ENCODE measurements at regions not wholly inside any gene's neighbourhood (a gene's known extent, or its start where the extent isn't known, plus 50 kb on each side); places are given as distances from the start of the nearest gene placed in this dataset.

DNA sequence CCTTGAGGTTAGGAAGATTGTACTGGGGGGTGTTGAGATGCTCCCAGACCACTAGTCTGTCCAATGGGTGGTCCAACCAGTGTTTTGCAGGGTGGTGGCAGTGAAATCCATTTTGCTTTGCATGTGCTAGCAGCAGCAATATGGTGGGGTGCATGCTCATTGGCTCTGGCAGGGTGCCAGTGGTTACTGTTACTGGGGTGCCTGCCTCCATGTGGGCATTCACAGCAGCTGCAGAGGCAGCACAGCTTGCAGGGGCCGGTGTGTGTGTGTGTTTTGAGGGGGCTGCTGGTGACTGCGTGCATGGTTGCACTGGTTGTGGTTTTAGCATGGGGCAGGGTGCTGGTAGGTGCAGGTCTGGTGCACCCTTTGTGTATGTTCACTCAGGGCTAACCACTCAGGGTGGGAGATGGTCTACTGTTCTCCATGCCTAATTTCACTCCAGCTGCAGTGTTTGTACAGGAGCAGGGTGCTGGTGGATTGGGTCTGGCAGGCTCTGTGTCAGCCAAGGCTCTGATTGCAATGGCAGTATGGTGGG lies 265.4 kb downstream of the NUP35 start:
- Histone ChIP-seq H3K4me1 (ENCODE audit: control insufficient read depth, insufficient read depth, low read length) (no peaks in the 10 kb centered on the region), H3K36me3 (ENCODE audit: control insufficient read depth, insufficient read depth, low read length) (no peaks in the 10 kb centered on the region), H3K27ac (ENCODE audit: low read depth, low read length) (no peak overlapping the region), H3K27me3 (ENCODE audit: control insufficient read depth, insufficient read depth, low read length) (no peaks in the 10 kb centered on the region), H3K4me3 (ENCODE audit: low read depth, low read length) (no peak overlapping the region), H3K9me3 (ENCODE audit: control insufficient read depth, insufficient read depth, low read length) (peaks cover 5% of the 10 kb centered on the region; the same call in 1 of the 2 replicates), H3K9ac (ENCODE audit: low read depth, low read length) (no peak overlapping the region)

DNA sequence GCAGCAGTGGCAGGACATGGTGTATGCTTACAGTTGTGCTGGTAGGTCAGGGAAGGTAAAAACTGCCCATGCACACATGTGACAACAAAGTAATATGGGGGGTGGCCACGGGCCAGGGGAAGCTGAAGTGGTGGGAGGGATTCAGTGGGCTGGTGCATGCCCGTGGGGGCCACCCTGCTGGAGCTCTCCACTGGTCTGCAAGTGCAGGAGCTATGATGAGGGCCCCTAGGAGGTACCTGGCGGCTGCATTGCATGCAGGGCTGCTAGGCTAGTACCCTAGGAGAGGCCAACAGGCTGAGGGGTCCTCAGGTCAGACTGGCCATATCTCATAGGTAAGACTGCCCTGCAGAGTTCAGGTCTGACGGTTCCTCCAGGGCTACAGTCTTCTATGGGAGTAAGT lies 265.9 kb downstream of the NUP35 start:
- no peak overlapping the region for H3K4me3 ChIP-seq (ENCODE audit: low read depth, low read length)
- no peak overlapping the region for H3K27ac ChIP-seq (ENCODE audit: low read depth, low read length)
- H3K4me1 ChIP-seq (ENCODE audit: control insufficient read depth, insufficient read depth, low read length) = no peaks in the 10 kb centered on the region
- no peak overlapping the region for H3K9ac ChIP-seq (ENCODE audit: low read depth, low read length)
- H3K36me3 ChIP-seq (ENCODE audit: control insufficient read depth, insufficient read depth, low read length) = no peaks in the 10 kb centered on the region
- peaks cover 5% of the 10 kb centered on the region; the same call in 1 of the 2 replicates for H3K9me3 ChIP-seq (ENCODE audit: control insufficient read depth, insufficient read depth, low read length)
- no peaks in the 10 kb centered on the region for H3K27me3 ChIP-seq (ENCODE audit: control insufficient read depth, insufficient read depth, low read length)

DNA sequence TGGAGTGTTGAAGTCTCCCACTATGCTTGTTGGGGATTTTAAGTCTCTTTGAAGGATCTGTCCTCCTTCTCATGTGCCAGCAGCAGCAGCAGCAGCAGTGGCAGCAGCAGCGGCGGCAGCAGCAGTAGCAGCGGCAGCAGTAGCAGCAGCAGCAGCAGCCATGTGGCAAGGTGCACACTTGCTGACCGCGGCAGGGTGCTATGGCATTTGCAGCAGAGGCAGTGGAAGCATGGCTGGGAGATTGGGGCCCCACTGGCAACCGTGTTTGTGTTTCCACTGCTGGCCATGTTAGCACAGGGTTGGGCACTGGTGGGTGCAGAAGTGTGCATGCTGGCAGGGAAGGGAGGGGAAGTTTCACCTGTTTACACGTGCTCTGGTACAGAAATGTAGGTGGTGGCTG lies 280.1 kb downstream of the NUP35 start:
- Histone ChIP-seq H3K9ac (ENCODE audit: low read depth, low read length) (no peak overlapping the region), H3K27ac (ENCODE audit: low read depth, low read length) (no peak overlapping the region), H3K9me3 (ENCODE audit: control insufficient read depth, insufficient read depth, low read length) (no peaks in the 10 kb centered on the region), H3K4me1 (ENCODE audit: control insufficient read depth, insufficient read depth, low read length) (peaks cover 26% of the 10 kb centered on the region), H3K36me3 (ENCODE audit: control insufficient read depth, insufficient read depth, low read length) (no peaks in the 10 kb centered on the region), H3K27me3 (ENCODE audit: control insufficient read depth, insufficient read depth, low read length) (peaks cover 10% of the 10 kb centered on the region; the same call in 1 of the 2 replicates), H3K4me3 (ENCODE audit: low read depth, low read length) (no peak overlapping the region)

DNA sequence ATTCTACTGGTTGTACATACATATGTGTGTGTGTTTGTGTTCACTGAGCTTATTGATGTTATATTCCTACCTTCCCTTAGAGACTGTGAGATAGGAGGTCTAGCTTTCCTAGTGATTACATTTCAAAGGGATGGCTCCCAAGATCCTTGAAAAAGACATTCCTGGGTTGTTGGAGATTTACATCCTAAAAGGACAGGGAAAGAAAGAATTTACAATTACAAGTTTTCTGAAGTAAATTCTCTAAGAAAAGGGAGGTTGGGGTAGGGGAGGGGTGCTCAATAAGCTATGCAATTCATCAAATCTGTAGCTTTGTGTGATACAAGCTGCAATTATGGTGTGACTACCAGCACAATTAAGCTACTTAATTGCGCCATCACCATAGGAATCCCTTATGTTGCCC lies 284.3 kb downstream of the NUP35 start:
- H3K4me3 ChIP-seq (ENCODE audit: low read depth, low read length) = peak overlapping the region; percentile 35
- H3K9ac ChIP-seq (ENCODE audit: low read depth, low read length) = no peak overlapping the region

GRCh38 chr2:183409662-183410061 lies 285.4 kb downstream of the NUP35 start:
- H3K9me3 ChIP-seq (ENCODE audit: control insufficient read depth, insufficient read depth, low read length) = 0 out of 2 replicates have a peak, but pooled peaks cover 5% of the 10 kb centered on the region
- peak overlapping the region; percentile 88 for H3K27ac ChIP-seq (ENCODE audit: low read depth, low read length)
- peaks cover 27% of the 10 kb centered on the region for H3K4me1 ChIP-seq (ENCODE audit: control insufficient read depth, insufficient read depth, low read length)
- no peak overlapping the region for H3K9ac ChIP-seq (ENCODE audit: low read depth, low read length)
- H3K4me3 ChIP-seq (ENCODE audit: low read depth, low read length) = peak overlapping the region; percentile 35; the same call in 1 of the 2 replicates
- H3K27me3 ChIP-seq (ENCODE audit: control insufficient read depth, insufficient read depth, low read length) = peaks cover 15% of the 10 kb centered on the region; the same call in 1 of the 2 replicates
- H3K36me3 ChIP-seq (ENCODE audit: control insufficient read depth, insufficient read depth, low read length) = no peaks in the 10 kb centered on the region

More for the DNA sequence above, 284.3 kb downstream of the NUP35 start:
- H3K27ac ChIP-seq (ENCODE audit: low read depth, low read length) = peak overlapping the region; percentile 88
- peaks cover 15% of the 10 kb centered on the region; the same call in 1 of the 2 replicates for H3K27me3 ChIP-seq (ENCODE audit: control insufficient read depth, insufficient read depth, low read length)
- 0 out of 2 replicates have a peak, but pooled peaks cover 5% of the 10 kb centered on the region for H3K9me3 ChIP-seq (ENCODE audit: control insufficient read depth, insufficient read depth, low read length)
- peaks cover 27% of the 10 kb centered on the region for H3K4me1 ChIP-seq (ENCODE audit: control insufficient read depth, insufficient read depth, low read length)
- no peaks in the 10 kb centered on the region for H3K36me3 ChIP-seq (ENCODE audit: control insufficient read depth, insufficient read depth, low read length)

DNA sequence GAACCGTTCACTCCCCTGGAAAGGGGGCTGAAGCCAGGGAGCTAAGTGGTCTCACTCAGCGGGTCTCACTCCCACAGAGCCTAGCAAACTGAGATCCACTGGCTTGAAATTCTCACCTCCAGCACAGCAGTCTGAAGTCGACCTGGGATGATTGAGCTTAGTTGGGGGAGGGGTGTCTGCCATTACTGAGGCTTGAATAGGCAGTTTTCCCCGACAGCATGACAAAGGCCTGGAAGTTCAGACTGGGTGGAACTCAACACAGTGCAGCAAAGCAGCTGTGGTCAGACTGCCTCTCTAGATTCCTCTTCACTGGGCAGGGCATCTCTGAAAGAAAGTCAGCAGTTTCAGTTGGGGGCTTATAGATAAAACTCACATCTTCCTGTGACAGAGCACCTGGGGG lies 292.5 kb downstream of the NUP35 start:
- Histone ChIP-seq H3K4me3 (ENCODE audit: low read depth, low read length) (no peak overlapping the region), H3K36me3 (ENCODE audit: control insufficient read depth, insufficient read depth, low read length) (no peaks in the 10 kb centered on the region), H3K27ac (ENCODE audit: low read depth, low read length) (no peak overlapping the region), H3K9me3 (ENCODE audit: control insufficient read depth, insufficient read depth, low read length) (no peaks in the 10 kb centered on the region), H3K4me1 (ENCODE audit: control insufficient read depth, insufficient read depth, low read length) (peaks cover 9% of the 10 kb centered on the region), H3K27me3 (ENCODE audit: control insufficient read depth, insufficient read depth, low read length) (no peaks in the 10 kb centered on the region), H3K9ac (ENCODE audit: low read depth, low read length) (no peak overlapping the region)

DNA sequence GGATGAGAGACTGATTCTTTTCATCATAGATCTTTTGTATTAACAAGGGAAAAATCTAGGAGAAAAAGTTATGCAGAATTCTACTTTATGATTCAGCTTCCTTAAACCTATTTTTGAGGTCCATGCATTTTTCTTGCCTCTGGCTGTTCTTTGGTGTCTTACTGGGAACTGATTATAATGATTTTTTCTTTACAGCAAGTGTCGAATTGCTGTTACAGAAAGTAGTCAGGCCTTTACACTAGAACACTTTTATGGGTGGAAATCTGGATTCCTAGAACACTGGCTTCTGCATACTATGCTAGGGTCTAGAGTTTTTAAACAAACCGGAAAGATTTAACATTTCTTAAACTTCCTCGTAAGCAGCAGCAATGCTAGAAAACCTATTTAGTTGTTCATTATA lies 302.6 kb downstream of the NUP35 start:
- Histone ChIP-seq H3K4me1 (ENCODE audit: control insufficient read depth, insufficient read depth, low read length) (peaks cover 3% of the 10 kb centered on the region; the same call in 1 of the 2 replicates), H3K9ac (ENCODE audit: low read depth, low read length) (no peak overlapping the region), H3K27ac (ENCODE audit: low read depth, low read length) (no peak overlapping the region), H3K4me3 (ENCODE audit: low read depth, low read length) (no peak overlapping the region), H3K9me3 (ENCODE audit: control insufficient read depth, insufficient read depth, low read length) (no peaks in the 10 kb centered on the region), H3K27me3 (ENCODE audit: control insufficient read depth, insufficient read depth, low read length) (no peaks in the 10 kb centered on the region), H3K36me3 (ENCODE audit: control insufficient read depth, insufficient read depth, low read length) (no peaks in the 10 kb centered on the region)

- H3K4me1 ChIP-seq (ENCODE audit: control insufficient read depth, insufficient read depth, low read length) = peaks cover 3% of the 10 kb centered on the region; the same call in 1 of the 2 replicates
- H3K36me3 ChIP-seq (ENCODE audit: control insufficient read depth, insufficient read depth, low read length) = no peaks in the 10 kb centered on the region
- no peak overlapping the region for H3K9ac ChIP-seq (ENCODE audit: low read depth, low read length)
- H3K4me3 ChIP-seq (ENCODE audit: low read depth, low read length) = no peak overlapping the region
- no peak overlapping the region for H3K27ac ChIP-seq (ENCODE audit: low read depth, low read length)
- H3K9me3 ChIP-seq (ENCODE audit: control insufficient read depth, insufficient read depth, low read length) = no peaks in the 10 kb centered on the region
- no peaks in the 10 kb centered on the region for H3K27me3 ChIP-seq (ENCODE audit: control insufficient read depth, insufficient read depth, low read length)
Observed at GRCh38 chr2:183427558-183427957, 303.3 kb downstream of the NUP35 start.

GRCh38 chr2:183428881-183429280 lies 304.6 kb downstream of the NUP35 start:
- Histone ChIP-seq H3K4me3 (ENCODE audit: low read depth, low read length) (no peak overlapping the region), H3K9me3 (ENCODE audit: control insufficient read depth, insufficient read depth, low read length) (no peaks in the 10 kb centered on the region), H3K27me3 (ENCODE audit: control insufficient read depth, insufficient read depth, low read length) (no peaks in the 10 kb centered on the region), H3K4me1 (ENCODE audit: control insufficient read depth, insufficient read depth, low read length) (no peaks in the 10 kb centered on the region; the same call in 1 of the 2 replicates), H3K9ac (ENCODE audit: low read depth, low read length) (no peak overlapping the region), H3K27ac (ENCODE audit: low read depth, low read length) (no peak overlapping the region), H3K36me3 (ENCODE audit: control insufficient read depth, insufficient read depth, low read length) (no peaks in the 10 kb centered on the region)

DNA sequence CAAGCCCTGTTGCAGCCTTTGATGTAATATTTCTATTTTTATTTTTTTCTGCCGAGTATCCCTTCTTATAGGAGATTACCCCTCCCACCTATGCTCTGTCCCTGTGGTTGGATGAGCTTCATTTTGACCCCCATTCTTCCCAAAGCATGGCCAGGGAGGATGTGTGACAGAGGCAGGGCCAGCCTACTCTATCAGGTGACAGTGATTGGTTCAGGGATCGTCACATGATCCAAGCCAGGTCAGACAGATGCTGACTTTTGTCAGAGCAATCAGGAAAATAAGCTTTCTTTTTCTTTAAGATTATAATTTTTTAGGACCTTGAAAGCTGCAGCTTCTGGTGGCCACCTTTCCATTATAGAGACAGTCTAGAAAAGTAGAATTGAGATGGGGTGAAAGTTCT lies 314.3 kb downstream of the NUP35 start:
- H3K4me3 ChIP-seq (ENCODE audit: low read depth, low read length) = no peak overlapping the region

DNA sequence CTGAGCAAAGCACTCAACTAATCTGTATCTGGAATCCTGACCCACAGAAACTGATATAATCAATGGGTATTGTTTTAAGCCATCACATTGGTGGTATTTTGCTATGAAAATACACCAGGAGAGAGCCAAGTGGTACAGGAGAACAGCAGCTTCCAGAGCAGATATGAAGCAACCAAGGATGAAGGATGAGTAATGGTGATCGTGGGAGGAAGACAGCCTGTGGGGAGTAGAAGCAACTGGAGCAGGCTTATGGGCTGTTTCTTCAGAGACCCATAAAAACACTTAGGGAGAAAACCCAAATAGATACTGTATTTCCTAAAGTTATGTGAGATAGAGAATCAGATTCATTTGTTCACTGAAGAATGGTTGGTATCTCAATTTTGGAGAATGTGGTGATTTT lies 330.8 kb downstream of the NUP35 start:
- no peak overlapping the region for H3K4me3 ChIP-seq (ENCODE audit: low read depth, low read length)
- no peaks in the 10 kb centered on the region for H3K9me3 ChIP-seq (ENCODE audit: control insufficient read depth, insufficient read depth, low read length)
- no peak overlapping the region for H3K9ac ChIP-seq (ENCODE audit: low read depth, low read length)

More for the DNA sequence above, 314.3 kb downstream of the NUP35 start:
- Histone ChIP-seq H3K27ac (ENCODE audit: low read depth, low read length) (no peak overlapping the region), H3K36me3 (ENCODE audit: control insufficient read depth, insufficient read depth, low read length) (no peaks in the 10 kb centered on the region), H3K4me1 (ENCODE audit: control insufficient read depth, insufficient read depth, low read length) (no peaks in the 10 kb centered on the region), H3K9me3 (ENCODE audit: control insufficient read depth, insufficient read depth, low read length) (no peaks in the 10 kb centered on the region), H3K9ac (ENCODE audit: low read depth, low read length) (no peak overlapping the region), H3K27me3 (ENCODE audit: control insufficient read depth, insufficient read depth, low read length) (no peaks in the 10 kb centered on the region)

More for the DNA sequence above, 330.8 kb downstream of the NUP35 start:
- no peaks in the 10 kb centered on the region for H3K36me3 ChIP-seq (ENCODE audit: control insufficient read depth, insufficient read depth, low read length)
- no peak overlapping the region for H3K27ac ChIP-seq (ENCODE audit: low read depth, low read length)
- no peaks in the 10 kb centered on the region for H3K4me1 ChIP-seq (ENCODE audit: control insufficient read depth, insufficient read depth, low read length)
- H3K27me3 ChIP-seq (ENCODE audit: control insufficient read depth, insufficient read depth, low read length) = no peaks in the 10 kb centered on the region

Data from HUES48 (cell line).